ENCODE measurements at regions not wholly inside any gene's neighbourhood (a gene's known extent, or its start where the extent isn't known, plus 50 kb on each side); places are given as distances from the start of the nearest gene placed in this dataset.

GRCh38 chr3:139261754-139262586 lies 81.8 kb upstream of the MRPS22 start:
- H4K8ac ChIP-seq (replicated peaks; ENCODE audit: insufficient read length, low read depth, low read length), result no peak overlapping the region
- H2AK5ac ChIP-seq (ENCODE audit: insufficient read length, low read length), result no peak overlapping the region
- no peak overlapping the region for H3K18ac ChIP-seq (ENCODE audit: insufficient read length, low read depth, low read length)

More at GRCh38 chr3:139261754-139262586, 81.8 kb upstream of the MRPS22 start:
- no peak overlapping the region; the same call in 1 of the 2 replicates for H3K14ac ChIP-seq (ENCODE audit: insufficient read depth, low read length)
- no peaks in the 10 kb centered on the region for H3K4me1 ChIP-seq (ENCODE audit: insufficient read depth, low read length)
- no peak overlapping the region for H3T11ph ChIP-seq (ENCODE audit: low read length)
- no peak overlapping the region for H3K4ac ChIP-seq (ENCODE audit: low read depth, low read length)
- no peak overlapping the region for H4K5ac ChIP-seq (ENCODE audit: insufficient read length, low read depth, low read length)
- no peak overlapping the region for H2BK5ac ChIP-seq (ENCODE audit: insufficient read length, low read length)
- no peaks in the 10 kb centered on the region for H3K79me2 ChIP-seq (ENCODE audit: insufficient read depth, low read length)
- Mint-ChIP-seq H3K4me3 (no peak overlapping the region), H3K9me3 (no peaks in the 10 kb centered on the region), H3K36me3 (ENCODE audit: insufficient read depth in 1 of 3, low read depth in 3 of 3) (no peaks in the 10 kb centered on the region), H3K27ac (no peak overlapping the region), H3K4me1 (peaks cover 2 to 8% of the 10 kb centered on the region in 2 experiments; a peak in 2 of 4 replicates), H3K27me3 (ENCODE audit: low read depth) (peaks cover 12% of the 10 kb centered on the region)
- H3K23me2 ChIP-seq (ENCODE audit: insufficient read length, low read depth, low read length, poor library complexity, severe bottlenecking), result no peaks in the 10 kb centered on the region
- H2BK15ac ChIP-seq (ENCODE audit: low read depth, low read length), result no peak overlapping the region
- H3K79me1 ChIP-seq (ENCODE audit: insufficient read depth, low read depth, low read length, poor library complexity, severe bottlenecking), result no peaks in the 10 kb centered on the region
- TF ChIP-seq CTCF (conservative IDR thresholded peaks at IDR 0.05), result no peak
- no peaks in the 10 kb centered on the region for H3K27me3 ChIP-seq (ENCODE audit: insufficient read depth, low read length)
- H2BK12ac ChIP-seq (ENCODE audit: insufficient read length, low read depth, low read length), result no peak overlapping the region
- H2BK120ac ChIP-seq (ENCODE audit: low read depth, low read length, poor library complexity, severe bottlenecking), result no peak overlapping the region
- no peak overlapping the region for H3K56ac ChIP-seq (ENCODE audit: insufficient read length, low read depth, low read length)
- H3K9ac ChIP-seq (ENCODE audit: extremely low read depth, insufficient read length, low read length), result no peak overlapping the region
- H2AFZ ChIP-seq (ENCODE audit: low read length), result no peak overlapping the region
- DNase-seq, result no peak
- no peak overlapping the region for H3K27ac ChIP-seq (ENCODE audit: insufficient read length, low read depth, low read length)
- H3K4me2 ChIP-seq (ENCODE audit: insufficient read depth, insufficient read length, low read length), result no peak overlapping the region
- no peak overlapping the region for H4K91ac ChIP-seq (ENCODE audit: insufficient read length, low read depth, low read length)
- WGBS (ENCODE audit: extremely low coverage, insufficient read length, low lambda C conversion rate), result no CpG with 5 or more reads among the region's 7 CpGs
- H4K20me1 ChIP-seq (ENCODE audit: control insufficient read depth, insufficient read depth, insufficient read length), result no peaks in the 10 kb centered on the region
- H3K9me3 ChIP-seq (ENCODE audit: control insufficient read depth, low read depth, low read length), result no peaks in the 10 kb centered on the region
- H2BK20ac ChIP-seq (ENCODE audit: low read depth, low read length, poor library complexity, severe bottlenecking), result no peak overlapping the region
- no peak overlapping the region for H3K23ac ChIP-seq (ENCODE audit: insufficient read length, low read depth, low read length)
